Panc1 (cell line): ENCODE measurements at regions not wholly inside any gene's neighbourhood (a gene's known extent, or its start where the extent isn't known, plus 50 kb on each side); places are given as distances from the start of the nearest gene placed in this dataset.

Experiments used
- ATAC-seq: fragments of 200-7000 bp; cut with Tn5 transposase; 2 replicates; pipeline ENCODE4 v1.9.1; 2020; ENCODE audit warnings: mild to moderate bottlenecking, moderate library complexity
- BruUV-seq: library from RNA; stranded (reverse); fragments of 400-500 nt; replicated peaks from 2 replicates; lab custom pipeline; 2021; lab: Mats Ljungman, UMichigan
- CTCF ChIA-PET: fragments of 300-600 bp; sonication (Branson Sonifier 250); formaldehyde crosslinking; loops from one replicate; lab custom pipeline; 2022; ENCODE audit warnings: antibody characterized with exemption; lab: Charles Lee
- POLR2A ChIA-PET: fragments of 300-600 bp; sonication (Branson Sonifier 250); formaldehyde crosslinking; loops from one replicate; lab custom pipeline; 2022; ENCODE audit warnings: antibody characterized with exemption; lab: Charles Lee
- DNase-seq: peaks from one replicate; pipeline ENCODE4 v3.0.0-alpha.2; 2010; ENCODE audit warnings: low read depth, low spot score
- H3K27ac ChIP-seq: 2 replicates; pipeline ENCODE4 v1.5.1; 2011; ENCODE audit warnings: mild to moderate bottlenecking, low read length, inconsistent platforms
- H3K27me3 ChIP-seq: fragments of 200-500 bp; sonication (Bioruptor generic); 2 replicates; pipeline ENCODE4 v1.6.0; 2014; ENCODE audit warnings: low read length, inconsistent platforms; ENCODE audit not compliant: control insufficient read depth, insufficient read depth
- H3K36me3 ChIP-seq: fragments of 200-500 bp; sonication (Bioruptor generic); 2 replicates; pipeline ENCODE4 v1.5.1; 2014; ENCODE audit warnings: inconsistent platforms, mild to moderate bottlenecking, low read length, moderate library complexity; ENCODE audit not compliant: control insufficient read depth, insufficient read depth
- H3K4me1 ChIP-seq: 2 replicates; pipeline ENCODE4 v1.5.1; 2011; ENCODE audit warnings: inconsistent platforms, mild to moderate bottlenecking, low read length, moderate library complexity; ENCODE audit not compliant: control insufficient read depth, insufficient read depth
- H3K4me3 ChIP-seq, 2 experiments: 2 replicates each; pipeline ENCODE4 v1.5.1; 2011 to 2012; ENCODE audit warnings: low read depth in 2 of 2, low read length in 2 of 2, mild to moderate bottlenecking in 2 of 2, inconsistent platforms in 1 of 2, moderate library complexity in 1 of 2
- H3K9me3 ChIP-seq: fragments of 200-500 bp; sonication (Bioruptor generic); 2 replicates; pipeline ENCODE4 v1.5.1; 2014; ENCODE audit warnings: low read depth, mild to moderate bottlenecking, inconsistent platforms, low read length, moderate library complexity; ENCODE audit not compliant: control insufficient read depth, insufficient read depth
- POLR2AphosphoS5 ChIP-seq: IDR thresholded peaks from 2 replicates; pipeline ENCODE4 v1.6.1; 2012; ENCODE audit warnings: mild to moderate bottlenecking, low read depth, low read length, moderate library complexity
- SIN3A ChIP-seq: IDR thresholded peaks from 2 replicates; pipeline ENCODE4 v1.6.1; 2012; ENCODE audit warnings: low read depth, mild to moderate bottlenecking, low read length, moderate library complexity, borderline replicate concordance; ENCODE audit not compliant: insufficient read depth
- TCF7L2 ChIP-seq: IDR thresholded peaks from 2 replicates; pipeline ENCODE4 v1.6.1; 2011; ENCODE audit warnings: mild to moderate bottlenecking, low read depth, low read length, inconsistent platforms
- in situ Hi-C: cut with HindIII; loops from 2 replicates; pipeline ENCODE4 v1.10.0; 2016; ENCODE audit warnings: low sequenced_read_pairs, low pct_unique_long_range_greater_than_20kb
- intact Hi-C: fragments of 100-400 bp; cut with micrococcal nuclease; formaldehyde crosslinking; loops from one replicate; pipeline ENCODE4 v1.10.0; 2022; ENCODE audit not compliant: unreplicated experiment
- TF ChIP-seq, protein P1 (sequence below): fragments of 450-650 bp; IDR thresholded peaks from 2 replicates; pipeline ENCODE4 v1.5.1; 2017; ENCODE audit warnings: mild to moderate bottlenecking
- TF ChIP-seq, protein P2 (sequence below), 2 experiments: IDR thresholded peaks; 2 replicates each; pipeline ENCODE4 v1.6.1; 2011 to 2012; ENCODE audit warnings: low read depth in 2 of 2, control low read depth in 1 of 2, low read length in 1 of 2, mild to moderate bottlenecking in 1 of 2, moderate library complexity in 1 of 2; ENCODE audit not compliant: insufficient read depth in 1 of 2

- TF ChIP-seq TCF7L2 = no peak
- H3K27ac ChIP-seq = peak overlapping the region; percentile 48; the same call in 1 of the 2 replicates
- ChIA-PET POLR2A (no interaction called here), CTCF (no interaction called here)
- ATAC-seq (no peak), DNase-seq (no peak)
- BruUV-seq = no TSS peak
- no peak overlapping the region for H3K4me3 ChIP-seq
- in situ Hi-C loops = no loop called here
- H3K9me3 ChIP-seq = no peaks in the 10 kb centered on the region
- H3K4me1 ChIP-seq = no peaks in the 10 kb centered on the region
- H3K36me3 ChIP-seq = no peaks in the 10 kb centered on the region
- intact Hi-C loops = no loop called here
- no peaks in the 10 kb centered on the region for H3K27me3 ChIP-seq
Observed at GRCh38 chr3:102163818-102164154, 271.0 kb upstream of the ZPLD1 start.

GRCh38 chr3:102165367-102165766, 269.4 kb upstream of the ZPLD1 start:
- intact Hi-C loops (no loop called here), in situ Hi-C loops (no loop called here)
- TF ChIP-seq SIN3A (no peak), POLR2AphosphoS5 (no peak), TCF7L2 (no peak)
- TF ChIP-seq, protein P1, sequence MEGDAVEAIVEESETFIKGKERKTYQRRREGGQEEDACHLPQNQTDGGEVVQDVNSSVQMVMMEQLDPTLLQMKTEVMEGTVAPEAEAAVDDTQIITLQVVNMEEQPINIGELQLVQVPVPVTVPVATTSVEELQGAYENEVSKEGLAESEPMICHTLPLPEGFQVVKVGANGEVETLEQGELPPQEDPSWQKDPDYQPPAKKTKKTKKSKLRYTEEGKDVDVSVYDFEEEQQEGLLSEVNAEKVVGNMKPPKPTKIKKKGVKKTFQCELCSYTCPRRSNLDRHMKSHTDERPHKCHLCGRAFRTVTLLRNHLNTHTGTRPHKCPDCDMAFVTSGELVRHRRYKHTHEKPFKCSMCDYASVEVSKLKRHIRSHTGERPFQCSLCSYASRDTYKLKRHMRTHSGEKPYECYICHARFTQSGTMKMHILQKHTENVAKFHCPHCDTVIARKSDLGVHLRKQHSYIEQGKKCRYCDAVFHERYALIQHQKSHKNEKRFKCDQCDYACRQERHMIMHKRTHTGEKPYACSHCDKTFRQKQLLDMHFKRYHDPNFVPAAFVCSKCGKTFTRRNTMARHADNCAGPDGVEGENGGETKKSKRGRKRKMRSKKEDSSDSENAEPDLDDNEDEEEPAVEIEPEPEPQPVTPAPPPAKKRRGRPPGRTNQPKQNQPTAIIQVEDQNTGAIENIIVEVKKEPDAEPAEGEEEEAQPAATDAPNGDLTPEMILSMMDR = no peak
- TF ChIP-seq, protein P2, sequence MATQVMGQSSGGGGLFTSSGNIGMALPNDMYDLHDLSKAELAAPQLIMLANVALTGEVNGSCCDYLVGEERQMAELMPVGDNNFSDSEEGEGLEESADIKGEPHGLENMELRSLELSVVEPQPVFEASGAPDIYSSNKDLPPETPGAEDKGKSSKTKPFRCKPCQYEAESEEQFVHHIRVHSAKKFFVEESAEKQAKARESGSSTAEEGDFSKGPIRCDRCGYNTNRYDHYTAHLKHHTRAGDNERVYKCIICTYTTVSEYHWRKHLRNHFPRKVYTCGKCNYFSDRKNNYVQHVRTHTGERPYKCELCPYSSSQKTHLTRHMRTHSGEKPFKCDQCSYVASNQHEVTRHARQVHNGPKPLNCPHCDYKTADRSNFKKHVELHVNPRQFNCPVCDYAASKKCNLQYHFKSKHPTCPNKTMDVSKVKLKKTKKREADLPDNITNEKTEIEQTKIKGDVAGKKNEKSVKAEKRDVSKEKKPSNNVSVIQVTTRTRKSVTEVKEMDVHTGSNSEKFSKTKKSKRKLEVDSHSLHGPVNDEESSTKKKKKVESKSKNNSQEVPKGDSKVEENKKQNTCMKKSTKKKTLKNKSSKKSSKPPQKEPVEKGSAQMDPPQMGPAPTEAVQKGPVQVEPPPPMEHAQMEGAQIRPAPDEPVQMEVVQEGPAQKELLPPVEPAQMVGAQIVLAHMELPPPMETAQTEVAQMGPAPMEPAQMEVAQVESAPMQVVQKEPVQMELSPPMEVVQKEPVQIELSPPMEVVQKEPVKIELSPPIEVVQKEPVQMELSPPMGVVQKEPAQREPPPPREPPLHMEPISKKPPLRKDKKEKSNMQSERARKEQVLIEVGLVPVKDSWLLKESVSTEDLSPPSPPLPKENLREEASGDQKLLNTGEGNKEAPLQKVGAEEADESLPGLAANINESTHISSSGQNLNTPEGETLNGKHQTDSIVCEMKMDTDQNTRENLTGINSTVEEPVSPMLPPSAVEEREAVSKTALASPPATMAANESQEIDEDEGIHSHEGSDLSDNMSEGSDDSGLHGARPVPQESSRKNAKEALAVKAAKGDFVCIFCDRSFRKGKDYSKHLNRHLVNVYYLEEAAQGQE (IDR thresholded peaks at IDR 0.05; ENCODE audit: insufficient read depth in 1 of 2, low read depth in 2 of 2, low read length in 1 of 2) = no peak
- POLR2A ChIA-PET = no interaction called here
- CTCF ChIA-PET = no interaction called here
- no peaks in the 10 kb centered on the region for H3K4me1 ChIP-seq
- H3K4me3 ChIP-seq = no peak overlapping the region
- ATAC-seq = no peak
- no peaks in the 10 kb centered on the region for H3K27me3 ChIP-seq
- H3K27ac ChIP-seq = no peak overlapping the region
- H3K9me3 ChIP-seq = no peaks in the 10 kb centered on the region
- H3K36me3 ChIP-seq = no peaks in the 10 kb centered on the region
- BruUV-seq = no TSS peak
- DNase-seq = no peak

DNA sequence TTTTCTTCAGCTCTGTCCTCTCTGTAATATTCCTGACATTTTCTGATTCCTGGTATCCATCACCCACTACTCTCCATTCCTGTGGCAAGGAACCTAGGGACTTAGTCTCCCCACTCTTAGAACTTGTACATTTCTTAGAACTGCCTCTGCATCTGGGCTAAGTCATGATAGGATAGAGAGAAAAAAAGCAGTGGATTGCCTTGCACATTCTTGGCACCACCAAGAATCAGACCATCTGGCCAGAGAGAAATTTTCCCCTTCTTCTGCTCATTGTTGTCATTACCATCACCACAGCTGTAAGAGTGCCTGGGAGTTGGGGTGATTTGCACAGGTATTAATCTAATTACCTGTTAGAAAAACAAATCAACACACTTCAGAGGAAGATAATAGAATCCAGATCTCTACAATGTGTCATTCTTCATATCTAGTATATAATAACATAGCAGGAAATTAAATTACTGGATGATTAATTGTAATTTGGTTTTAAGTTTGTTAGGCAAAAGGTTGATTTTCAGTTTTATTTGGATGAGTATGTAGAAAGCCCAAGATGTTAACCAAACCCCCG, 264.8 kb upstream of the ZPLD1 start:
- Histone ChIP-seq H3K9me3 (no peaks in the 10 kb centered on the region), H3K36me3 (no peaks in the 10 kb centered on the region), H3K27me3 (no peaks in the 10 kb centered on the region), H3K27ac (no peak overlapping the region), H3K4me1 (no peaks in the 10 kb centered on the region), H3K4me3 (no peak overlapping the region)
- CTCF ChIA-PET = no interaction called here
- in situ Hi-C loops = no loop called here
- POLR2A ChIA-PET = interaction anchor here (0.5 kb wide), 1 partner anchor 319 kb away, joined by 3 read pairs; no protein-coding TSS in a partner anchor
- TF ChIP-seq, protein P1 = no peak
- TF ChIP-seq TCF7L2 = no peak
- ATAC-seq = no peak
- intact Hi-C loops = no loop called here
- no TSS peak for BruUV-seq
- DNase-seq = no peak
